T-helper 2 cell treated with Interferon-gamma antibody and Interleukin-4, amounts not matched to agents 5 μg/mL and 100 μg/mL, for 36 hours (primary cell): ENCODE measurements at regions not wholly inside any gene's neighbourhood (a gene's known extent, or its start where the extent isn't known, plus 50 kb on each side); places are given as distances from the start of the nearest gene placed in this dataset.
A peak's percentile ranks its signal among the peaks of the same experiment; 100 is the strongest.
"Not testable (repeated sequence)": the region's sequence is repeated elsewhere in the genome, so short reads cannot be mapped to it uniquely, and the experiment has no call there.

ENCODE experiments used
- DNase-seq: peaks from one replicate; pipeline ENCODE4 v3.0.0; 2021; ENCODE audit warnings: low spot score
- H3K27ac Mint-ChIP-seq: one replicate; pipeline ENCODE4 v1.8.0; 2021; ENCODE audit warnings: mild to moderate bottlenecking, mixed read lengths
- H3K27me3 Mint-ChIP-seq: one replicate; pipeline ENCODE4 v1.8.0; 2021; ENCODE audit warnings: low read depth, mixed read lengths
- H3K36me3 Mint-ChIP-seq: one replicate; pipeline ENCODE4 v1.8.0; 2021; ENCODE audit warnings: low read depth, mixed read lengths
- H3K4me1 Mint-ChIP-seq: one replicate; pipeline ENCODE4 v1.8.0; 2021; ENCODE audit warnings: low read depth, mixed read lengths
- H3K4me3 Mint-ChIP-seq: one replicate; pipeline ENCODE4 v1.8.0; 2022; ENCODE audit warnings: mild to moderate bottlenecking, moderate library complexity, mixed read lengths
- H3K9me3 Mint-ChIP-seq: one replicate; pipeline ENCODE4 v1.8.0; 2021; ENCODE audit warnings: mixed read lengths

GRCh38 chr20:52037370-52037769 is 154.2 kb downstream of the ZFP64 start:
- H3K4me1 Mint-ChIP-seq = no peaks in the 10 kb centered on the region
- no peak overlapping the region for H3K27ac Mint-ChIP-seq
- H3K9me3 Mint-ChIP-seq = no peaks in the 10 kb centered on the region
- H3K4me3 Mint-ChIP-seq = no peak overlapping the region
- no peak for DNase-seq
- H3K27me3 Mint-ChIP-seq = no peaks in the 10 kb centered on the region
- no peaks in the 10 kb centered on the region for H3K36me3 Mint-ChIP-seq

GRCh38 chr20:52035977-52036376 is 155.6 kb downstream of the ZFP64 start:
- Mint-ChIP-seq H3K27me3 (no peaks in the 10 kb centered on the region), H3K27ac (no peak overlapping the region), H3K4me1 (peaks cover 11% of the 10 kb centered on the region)

GRCh38 chr20:52035498-52035897 is 156.1 kb downstream of the ZFP64 start:
- Mint-ChIP-seq H3K27ac (no peak overlapping the region), H3K27me3 (no peaks in the 10 kb centered on the region), H3K36me3 (no peaks in the 10 kb centered on the region), H3K4me3 (no peak overlapping the region), H3K4me1 (peaks cover 11% of the 10 kb centered on the region), H3K9me3 (no peaks in the 10 kb centered on the region)
- no peak for DNase-seq

More at GRCh38 chr20:52035977-52036376, 155.6 kb downstream of the ZFP64 start:
- DNase-seq = no peak
- Mint-ChIP-seq H3K9me3 (no peaks in the 10 kb centered on the region), H3K36me3 (no peaks in the 10 kb centered on the region), H3K4me3 (no peak overlapping the region)

GRCh38 chr20:52034581-52034980 is 157.0 kb downstream of the ZFP64 start:
- no peak overlapping the region for H3K27ac Mint-ChIP-seq
- no peaks in the 10 kb centered on the region for H3K36me3 Mint-ChIP-seq
- no peaks in the 10 kb centered on the region for H3K27me3 Mint-ChIP-seq
- H3K4me1 Mint-ChIP-seq = peaks cover 11% of the 10 kb centered on the region
- no peak for DNase-seq
- no peaks in the 10 kb centered on the region for H3K9me3 Mint-ChIP-seq
- H3K4me3 Mint-ChIP-seq = no peak overlapping the region

- Mint-ChIP-seq H3K4me1 (peaks cover 11% of the 10 kb centered on the region), H3K4me3 (no peak overlapping the region), H3K9me3 (no peaks in the 10 kb centered on the region), H3K27me3 (no peaks in the 10 kb centered on the region), H3K36me3 (no peaks in the 10 kb centered on the region), H3K27ac (no peak overlapping the region)
- no peak for DNase-seq
These were observed 158.3 kb downstream of the ZFP64 start for GRCh38 chr20:52033313-52033712.

- H3K27me3 Mint-ChIP-seq, H3K27ac Mint-ChIP-seq, H3K36me3 Mint-ChIP-seq, DNase-seq, H3K9me3 Mint-ChIP-seq, H3K4me3 Mint-ChIP-seq: not testable (repeated sequence)
- H3K4me1 Mint-ChIP-seq = peaks cover 11% of the 10 kb centered on the region
These were observed 159.3 kb downstream of the ZFP64 start for GRCh38 chr20:52032304-52032683.

GRCh38 chr20:52031563-52032303 is 159.8 kb downstream of the ZFP64 start:
- peak; percentile 31 for DNase-seq
- Mint-ChIP-seq H3K27ac (peak overlapping the region; percentile 2), H3K9me3 (no peaks in the 10 kb centered on the region), H3K36me3 (no peaks in the 10 kb centered on the region), H3K4me1 (peaks cover 11% of the 10 kb centered on the region), H3K27me3 (no peaks in the 10 kb centered on the region), H3K4me3 (peak overlapping the region; percentile 10)

GRCh38 chr20:52031206-52031562 is 160.4 kb downstream of the ZFP64 start:
- Mint-ChIP-seq H3K4me3 (no peak overlapping the region), H3K4me1 (peaks cover 11% of the 10 kb centered on the region), H3K27ac (no peak overlapping the region), H3K9me3 (no peaks in the 10 kb centered on the region), H3K36me3 (no peaks in the 10 kb centered on the region), H3K27me3 (no peaks in the 10 kb centered on the region)
- DNase-seq = no peak

- not testable (repeated sequence) for DNase-seq, H3K27me3 Mint-ChIP-seq, H3K27ac Mint-ChIP-seq, H3K36me3 Mint-ChIP-seq, H3K9me3 Mint-ChIP-seq, H3K4me3 Mint-ChIP-seq
- peaks cover 11% of the 10 kb centered on the region for H3K4me1 Mint-ChIP-seq
These were observed 162.4 kb downstream of the ZFP64 start for GRCh38 chr20:52029129-52029528.

- DNase-seq = no peak
- H3K4me1 Mint-ChIP-seq = no peaks in the 10 kb centered on the region
- no peaks in the 10 kb centered on the region for H3K9me3 Mint-ChIP-seq
- H3K4me3 Mint-ChIP-seq = no peak overlapping the region
- no peaks in the 10 kb centered on the region for H3K27me3 Mint-ChIP-seq
- no peak overlapping the region for H3K27ac Mint-ChIP-seq
- no peaks in the 10 kb centered on the region for H3K36me3 Mint-ChIP-seq
These were observed 165.6 kb downstream of the ZFP64 start for GRCh38 chr20:52025938-52026337.

- no peak overlapping the region for H3K27ac Mint-ChIP-seq
- no peaks in the 10 kb centered on the region for H3K36me3 Mint-ChIP-seq
These were observed 172.3 kb downstream of the ZFP64 start for GRCh38 chr20:52019313-52019712.

GRCh38 chr20:52017669-52018317 is 173.8 kb downstream of the ZFP64 start:
- H3K9me3 Mint-ChIP-seq = no peaks in the 10 kb centered on the region
- no peak for DNase-seq
- H3K4me3 Mint-ChIP-seq = no peak overlapping the region
- no peaks in the 10 kb centered on the region for H3K27me3 Mint-ChIP-seq
- H3K27ac Mint-ChIP-seq = no peak overlapping the region
- H3K4me1 Mint-ChIP-seq = no peaks in the 10 kb centered on the region
- H3K36me3 Mint-ChIP-seq = no peaks in the 10 kb centered on the region

More at GRCh38 chr20:52019313-52019712, 172.3 kb downstream of the ZFP64 start:
- H3K4me1 Mint-ChIP-seq = no peaks in the 10 kb centered on the region
- H3K9me3 Mint-ChIP-seq = no peaks in the 10 kb centered on the region
- DNase-seq = no peak
- H3K4me3 Mint-ChIP-seq = no peak overlapping the region
- no peaks in the 10 kb centered on the region for H3K27me3 Mint-ChIP-seq

- no peaks in the 10 kb centered on the region for H3K27me3 Mint-ChIP-seq
These were observed 175.6 kb downstream of the ZFP64 start for GRCh38 chr20:52016022-52016421.

GRCh38 chr20:52015155-52015554 is 176.4 kb downstream of the ZFP64 start:
- Mint-ChIP-seq H3K27me3 (no peaks in the 10 kb centered on the region), H3K4me3 (no peak overlapping the region), H3K4me1 (no peaks in the 10 kb centered on the region), H3K9me3 (peaks cover 7% of the 10 kb centered on the region), H3K27ac (no peak overlapping the region), H3K36me3 (no peaks in the 10 kb centered on the region)
- DNase-seq = no peak

More at GRCh38 chr20:52016022-52016421, 175.6 kb downstream of the ZFP64 start:
- Mint-ChIP-seq H3K27ac (no peak overlapping the region), H3K4me3 (no peak overlapping the region), H3K4me1 (no peaks in the 10 kb centered on the region), H3K9me3 (no peaks in the 10 kb centered on the region), H3K36me3 (no peaks in the 10 kb centered on the region)
- no peak for DNase-seq
